ENCODE measurements at regions not wholly inside any gene's neighbourhood (a gene's known extent, or its start where the extent isn't known, plus 50 kb on each side); places are given as distances from the start of the nearest gene placed in this dataset.

DNA sequence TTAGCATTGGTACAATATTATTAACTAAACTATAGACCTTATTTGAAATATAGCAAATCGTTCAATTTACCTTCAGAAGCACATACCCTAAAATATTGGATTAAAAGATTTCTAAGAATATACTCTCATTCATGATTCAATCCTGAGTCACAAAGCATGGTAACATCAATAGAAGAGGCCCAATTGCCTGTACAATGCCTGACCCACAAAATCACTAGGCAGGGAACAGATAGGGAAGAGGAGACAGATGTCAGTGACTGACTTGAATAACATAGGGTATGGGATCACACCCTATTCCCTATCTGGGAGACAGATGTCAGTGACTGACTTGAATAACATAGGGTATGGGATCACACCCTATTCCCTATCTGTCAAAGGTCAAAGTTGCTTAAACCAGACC lies 611.6 kb upstream of the VRK2 start:
- no peak for TF ChIP-seq EZH2 (optimal IDR thresholded peaks at IDR 0.05; ENCODE audit: low read depth, low read length)
- TF ChIP-seq, protein P1, sequence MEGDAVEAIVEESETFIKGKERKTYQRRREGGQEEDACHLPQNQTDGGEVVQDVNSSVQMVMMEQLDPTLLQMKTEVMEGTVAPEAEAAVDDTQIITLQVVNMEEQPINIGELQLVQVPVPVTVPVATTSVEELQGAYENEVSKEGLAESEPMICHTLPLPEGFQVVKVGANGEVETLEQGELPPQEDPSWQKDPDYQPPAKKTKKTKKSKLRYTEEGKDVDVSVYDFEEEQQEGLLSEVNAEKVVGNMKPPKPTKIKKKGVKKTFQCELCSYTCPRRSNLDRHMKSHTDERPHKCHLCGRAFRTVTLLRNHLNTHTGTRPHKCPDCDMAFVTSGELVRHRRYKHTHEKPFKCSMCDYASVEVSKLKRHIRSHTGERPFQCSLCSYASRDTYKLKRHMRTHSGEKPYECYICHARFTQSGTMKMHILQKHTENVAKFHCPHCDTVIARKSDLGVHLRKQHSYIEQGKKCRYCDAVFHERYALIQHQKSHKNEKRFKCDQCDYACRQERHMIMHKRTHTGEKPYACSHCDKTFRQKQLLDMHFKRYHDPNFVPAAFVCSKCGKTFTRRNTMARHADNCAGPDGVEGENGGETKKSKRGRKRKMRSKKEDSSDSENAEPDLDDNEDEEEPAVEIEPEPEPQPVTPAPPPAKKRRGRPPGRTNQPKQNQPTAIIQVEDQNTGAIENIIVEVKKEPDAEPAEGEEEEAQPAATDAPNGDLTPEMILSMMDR (IDR thresholded peaks at IDR 0.05; ENCODE audit: low read length) = no peak
